Astrocyte (in vitro differentiated cells and primary cell): ENCODE measurements at regions not wholly inside any gene's neighbourhood (a gene's known extent, or its start where the extent isn't known, plus 50 kb on each side); places are given as distances from the start of the nearest gene placed in this dataset.

ENCODE experiments used
- DNase-seq: peaks from one replicate; pipeline ENCODE4 v3.0.0-alpha.2; 2010; ENCODE audit warnings: low read depth
- FAIRE-seq: peaks from 2 replicates; lab custom pipeline; 2011; peaks lifted over from hg19 to GRCh38; lab: Jason Lieb, UNC
- H2AFZ ChIP-seq: 2 replicates; pipeline ENCODE4 v1.6.0; 2012; ENCODE audit warnings: low read depth, low read length, inconsistent platforms
- H3K27ac ChIP-seq: 2 replicates; pipeline ENCODE4 v1.5.1; 2011; ENCODE audit warnings: low read depth, low read length, inconsistent platforms
- H3K27me3 ChIP-seq: 2 replicates; pipeline ENCODE4 v1.6.0; 2011; ENCODE audit warnings: low read length, inconsistent platforms; ENCODE audit not compliant: insufficient read depth
- H3K36me3 ChIP-seq: 2 replicates; pipeline ENCODE4 v1.5.1; 2011; ENCODE audit warnings: low read length, inconsistent platforms; ENCODE audit not compliant: insufficient read depth
- H3K4me1 ChIP-seq: 2 replicates; pipeline ENCODE4 v1.5.1; 2011; ENCODE audit warnings: low read length, inconsistent platforms; ENCODE audit not compliant: insufficient read depth
- H3K4me2 ChIP-seq: 2 replicates; pipeline ENCODE4 v1.6.0; 2012; ENCODE audit warnings: low read length, inconsistent platforms
- H3K4me3 ChIP-seq: 2 replicates; pipeline ENCODE4 v1.5.1; 2011; ENCODE audit warnings: low read depth, mild to moderate bottlenecking, low read length, inconsistent platforms; ENCODE audit not compliant: insufficient read depth
- H3K79me2 ChIP-seq: 2 replicates; pipeline ENCODE4 v1.6.0; 2012; ENCODE audit warnings: mild to moderate bottlenecking, low read length, inconsistent platforms; ENCODE audit not compliant: insufficient read depth
- H3K9ac ChIP-seq: 2 replicates; pipeline ENCODE4 v1.6.0; 2012; ENCODE audit warnings: mild to moderate bottlenecking, low read length, inconsistent platforms
- H3K9me3 ChIP-seq: 2 replicates; pipeline ENCODE4 v1.5.1; 2012; ENCODE audit warnings: low read depth, mild to moderate bottlenecking, low read length, inconsistent platforms; ENCODE audit not compliant: insufficient read depth
- H4K20me1 ChIP-seq: 2 replicates; pipeline ENCODE4 v1.6.0; 2012; ENCODE audit warnings: low read length, inconsistent platforms; ENCODE audit not compliant: insufficient read depth
- H3K27ac Mint-ChIP-seq: one replicate; pipeline ENCODE4 v1.8.0; 2021; ENCODE audit warnings: mild to moderate bottlenecking, mixed read lengths; ENCODE audit not compliant: unreplicated experiment
- H3K27me3 Mint-ChIP-seq: one replicate; pipeline ENCODE4 v1.8.0; 2021; ENCODE audit warnings: low read depth, mixed read lengths; ENCODE audit not compliant: unreplicated experiment
- H3K36me3 Mint-ChIP-seq: one replicate; pipeline ENCODE4 v1.8.0; 2021; ENCODE audit warnings: low read depth, mixed read lengths; ENCODE audit not compliant: unreplicated experiment
- H3K4me1 Mint-ChIP-seq: one replicate; pipeline ENCODE4 v1.8.0; 2021; ENCODE audit warnings: low read depth, mixed read lengths; ENCODE audit not compliant: unreplicated experiment
- H3K4me3 Mint-ChIP-seq: one replicate; pipeline ENCODE4 v1.8.0; 2021; ENCODE audit warnings: mild to moderate bottlenecking, moderate library complexity, mixed read lengths; ENCODE audit not compliant: unreplicated experiment
- H3K9me3 Mint-ChIP-seq: one replicate; pipeline ENCODE4 v1.8.0; 2021; ENCODE audit warnings: mild to moderate bottlenecking, mixed read lengths; ENCODE audit not compliant: unreplicated experiment
- CTCF ChIP-seq: IDR thresholded peaks from 2 replicates; pipeline ENCODE4 v1.5.1; 2011; ENCODE audit warnings: low read depth, mild to moderate bottlenecking, inconsistent platforms, low read length, moderate library complexity; ENCODE audit not compliant: insufficient read depth
- EZH2 ChIP-seq: IDR thresholded peaks from 2 replicates; pipeline ENCODE4 v1.6.1; 2012; ENCODE audit warnings: mild to moderate bottlenecking, low read length, inconsistent platforms; ENCODE audit not compliant: insufficient read depth

GRCh38 chr4:107128116-107128515 is 92.0 kb upstream of the DKK2 start:
- Mint-ChIP-seq H3K36me3 (no peaks in the 10 kb centered on the region), H3K4me3 (no peak overlapping the region), H3K4me1 (peaks cover 14% of the 10 kb centered on the region), H3K27ac (no peak overlapping the region), H3K9me3 (no peaks in the 10 kb centered on the region), H3K27me3 (no peaks in the 10 kb centered on the region)
- TF ChIP-seq EZH2 (no peak), CTCF (no peak)
- H3K79me2 ChIP-seq = no peaks in the 10 kb centered on the region
- H4K20me1 ChIP-seq = no peaks in the 10 kb centered on the region
- H3K36me3 ChIP-seq = no peaks in the 10 kb centered on the region
- no peak overlapping the region for H3K4me3 ChIP-seq
- no peak for FAIRE-seq
- DNase-seq = no peak
- peaks cover 4% of the 10 kb centered on the region for H3K4me1 ChIP-seq
- H3K27ac ChIP-seq = no peak overlapping the region
- no peaks in the 10 kb centered on the region for H3K27me3 ChIP-seq
- H3K4me2 ChIP-seq = no peak overlapping the region
- no peak overlapping the region for H3K9ac ChIP-seq
- no peak overlapping the region for H2AFZ ChIP-seq
- no peaks in the 10 kb centered on the region for H3K9me3 ChIP-seq

GRCh38 chr4:107125496-107125895 is 89.4 kb upstream of the DKK2 start:
- no peak overlapping the region for H3K4me3 ChIP-seq
- no peak overlapping the region for H3K9ac ChIP-seq
- Mint-ChIP-seq H3K9me3 (no peaks in the 10 kb centered on the region), H3K4me1 (peaks cover 10% of the 10 kb centered on the region), H3K4me3 (no peak overlapping the region), H3K27ac (no peak overlapping the region), H3K27me3 (no peaks in the 10 kb centered on the region), H3K36me3 (no peaks in the 10 kb centered on the region)
- no peaks in the 10 kb centered on the region for H3K9me3 ChIP-seq
- TF ChIP-seq CTCF = no peak
- no peak for TF ChIP-seq EZH2
- FAIRE-seq (no peak), DNase-seq (no peak)
- peaks cover 4% of the 10 kb centered on the region for H3K4me1 ChIP-seq
- H3K4me2 ChIP-seq = no peak overlapping the region
- H4K20me1 ChIP-seq = no peaks in the 10 kb centered on the region
- no peak overlapping the region for H3K27ac ChIP-seq
- no peaks in the 10 kb centered on the region for H3K27me3 ChIP-seq
- no peaks in the 10 kb centered on the region for H3K79me2 ChIP-seq
- H3K36me3 ChIP-seq = no peaks in the 10 kb centered on the region
- H2AFZ ChIP-seq = no peak overlapping the region

- peaks cover 5% of the 10 kb centered on the region for H3K4me1 Mint-ChIP-seq
- Histone ChIP-seq H2AFZ (no peak overlapping the region), H3K36me3 (no peaks in the 10 kb centered on the region), H3K4me1 (no peaks in the 10 kb centered on the region), H3K9me3 (no peaks in the 10 kb centered on the region), H3K9ac (no peak overlapping the region), H3K79me2 (no peaks in the 10 kb centered on the region), H4K20me1 (no peaks in the 10 kb centered on the region), H3K4me2 (no peak overlapping the region), H3K27me3 (no peaks in the 10 kb centered on the region), H3K27ac (no peak overlapping the region), H3K4me3 (no peak overlapping the region)
- H3K36me3 Mint-ChIP-seq = no peaks in the 10 kb centered on the region
- DNase-seq = no peak
- H3K9me3 Mint-ChIP-seq = no peaks in the 10 kb centered on the region
- no peak overlapping the region for H3K27ac Mint-ChIP-seq
- H3K27me3 Mint-ChIP-seq = no peaks in the 10 kb centered on the region
- FAIRE-seq = no peak
- H3K4me3 Mint-ChIP-seq = no peak overlapping the region
- TF ChIP-seq CTCF = no peak
- no peak for TF ChIP-seq EZH2
Measured at GRCh38 chr4:107122736-107123135, 86.6 kb upstream of the DKK2 start.
